Activated T-cell treated with anti-CD3 and anti-CD28 coated beads, Interleukin-2, amount 50 U/mL, for 4 hours (primary cell): ENCODE measurements at regions not wholly inside any gene's neighbourhood (a gene's known extent, or its start where the extent isn't known, plus 50 kb on each side); places are given as distances from the start of the nearest gene placed in this dataset.
"Not testable (repeated sequence)": the region's sequence is repeated elsewhere in the genome, so short reads cannot be mapped to it uniquely, and the experiment has no call there.

Source experiments
- ATAC-seq, 2 donors: fragments of 200-7000 bp; cut with Tn5 transposase; one replicate each; pipeline ENCODE4 v1.10.0; 2021
- DNase-seq: peaks from one replicate; pipeline ENCODE4 v3.0.0-alpha.2; 2020
- H3K27me3 Mint-ChIP-seq: one replicate; pipeline ENCODE4 v1.8.0; 2021; ENCODE audit warnings: low read depth, mixed read lengths
- H3K36me3 Mint-ChIP-seq: one replicate; pipeline ENCODE4 v1.8.0; 2022; ENCODE audit warnings: mixed read lengths; ENCODE audit not compliant: insufficient read depth
- H3K4me1 Mint-ChIP-seq: one replicate; pipeline ENCODE4 v1.8.0; 2021; ENCODE audit warnings: low read depth, mixed read lengths
- H3K4me3 Mint-ChIP-seq: one replicate; pipeline ENCODE4 v1.8.0; 2021; ENCODE audit warnings: mild to moderate bottlenecking, moderate library complexity, mixed read lengths
- H3K9me3 Mint-ChIP-seq: one replicate; pipeline ENCODE4 v1.8.0; 2021; ENCODE audit warnings: mixed read lengths

DNA sequence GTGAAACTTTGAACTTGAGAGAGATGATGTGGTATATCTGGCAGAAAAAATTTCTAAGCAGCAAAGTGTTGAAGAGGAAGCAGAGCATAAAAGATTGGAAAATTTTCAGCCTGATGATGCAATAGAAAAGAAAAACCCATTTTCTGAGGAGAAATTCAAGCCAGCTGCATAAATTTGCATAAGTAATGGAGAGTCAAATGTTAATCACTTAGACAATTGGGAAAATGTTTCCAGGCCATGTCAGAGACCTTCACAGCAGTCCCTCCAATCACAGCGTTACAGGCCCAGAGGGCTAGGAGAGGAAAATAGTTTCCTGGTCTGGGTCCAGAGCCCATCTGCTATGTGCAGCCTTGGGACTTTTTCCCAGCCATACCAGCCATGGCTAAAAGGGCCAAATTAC is 469.0 kb upstream of the FOXG1 start:
- H3K4me3 Mint-ChIP-seq = no peak overlapping the region
- H3K36me3 Mint-ChIP-seq = no peaks in the 10 kb centered on the region
- H3K27me3 Mint-ChIP-seq = no peaks in the 10 kb centered on the region
- ATAC-seq = no peak
- peaks cover 23% of the 10 kb centered on the region for H3K9me3 Mint-ChIP-seq
- H3K4me1 Mint-ChIP-seq = no peaks in the 10 kb centered on the region
- no peak for DNase-seq

DNA sequence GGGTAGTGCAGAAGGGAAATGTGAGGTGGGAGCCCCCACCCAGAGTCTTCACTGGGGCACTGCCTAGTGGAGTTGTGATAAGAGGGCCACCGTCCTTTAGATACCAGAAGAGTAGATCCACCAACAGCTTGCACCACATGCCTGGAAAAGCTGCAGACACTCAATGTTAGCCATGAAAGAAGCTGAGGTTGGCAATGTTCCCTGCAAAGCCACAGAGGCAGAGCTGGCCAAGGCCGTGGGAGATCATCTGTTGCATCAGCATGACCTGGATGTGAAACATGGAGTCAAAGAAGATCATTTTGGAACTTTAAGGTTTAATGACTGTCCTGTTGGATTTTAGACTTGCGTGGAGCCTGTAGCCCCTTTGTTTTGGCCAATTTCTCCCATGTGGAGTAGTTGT is 468.4 kb upstream of the FOXG1 start:
- H3K9me3 Mint-ChIP-seq = peaks cover 23% of the 10 kb centered on the region
- DNase-seq = no peak
- H3K4me1 Mint-ChIP-seq = no peaks in the 10 kb centered on the region
- no peaks in the 10 kb centered on the region for H3K27me3 Mint-ChIP-seq
- H3K36me3 Mint-ChIP-seq = no peaks in the 10 kb centered on the region
- no peak overlapping the region for H3K4me3 Mint-ChIP-seq
- no peak for ATAC-seq

DNA sequence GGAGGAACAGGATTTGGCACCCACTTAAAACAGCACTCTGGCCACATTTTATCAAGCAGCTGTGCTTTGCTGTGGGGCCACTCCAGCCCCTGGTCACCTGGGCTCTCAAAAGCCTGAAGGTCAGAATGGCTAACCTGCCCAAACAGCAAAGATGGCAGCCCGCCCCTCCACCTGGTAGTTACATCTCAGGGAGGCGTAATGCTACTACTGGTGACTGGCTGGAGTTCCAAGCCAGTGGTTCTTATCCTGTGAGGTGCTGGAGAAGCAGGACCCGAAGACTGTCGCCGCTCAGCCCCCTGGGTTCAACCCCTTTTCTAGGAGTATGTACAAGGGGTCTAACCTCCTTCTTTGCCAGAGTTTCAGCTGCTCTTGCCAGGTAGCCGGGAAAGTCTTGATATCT is 467.4 kb upstream of the FOXG1 start:
- no peak for ATAC-seq
- DNase-seq = no peak
- Mint-ChIP-seq H3K36me3 (no peaks in the 10 kb centered on the region), H3K27me3 (no peaks in the 10 kb centered on the region), H3K4me1 (no peaks in the 10 kb centered on the region), H3K4me3 (no peak overlapping the region), H3K9me3 (peaks cover 18% of the 10 kb centered on the region)

DNA sequence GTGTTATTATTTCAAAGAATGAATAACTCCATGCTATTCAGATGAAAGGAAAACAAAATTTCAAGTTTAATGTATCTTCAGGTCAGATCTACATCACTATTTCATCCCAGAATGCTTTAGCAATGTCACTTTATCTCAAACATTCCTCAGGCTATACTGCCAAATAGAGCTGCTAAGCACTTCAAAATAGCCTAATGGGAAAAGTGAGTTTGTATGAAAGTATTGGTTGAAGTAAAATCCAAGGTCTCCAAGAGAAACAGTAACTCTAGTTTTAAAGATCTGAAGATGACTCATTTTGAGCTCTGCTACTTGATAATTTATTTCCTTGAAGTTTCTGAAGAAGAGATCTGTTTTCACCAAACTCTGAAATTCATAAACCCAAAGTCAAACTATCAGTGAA is 466.2 kb upstream of the FOXG1 start:
- no peak overlapping the region for H3K4me3 Mint-ChIP-seq
- peaks cover 13% of the 10 kb centered on the region for H3K9me3 Mint-ChIP-seq
- no peaks in the 10 kb centered on the region for H3K27me3 Mint-ChIP-seq
- DNase-seq (no peak), ATAC-seq (no peak)
- no peaks in the 10 kb centered on the region for H3K4me1 Mint-ChIP-seq
- no peaks in the 10 kb centered on the region for H3K36me3 Mint-ChIP-seq

DNA sequence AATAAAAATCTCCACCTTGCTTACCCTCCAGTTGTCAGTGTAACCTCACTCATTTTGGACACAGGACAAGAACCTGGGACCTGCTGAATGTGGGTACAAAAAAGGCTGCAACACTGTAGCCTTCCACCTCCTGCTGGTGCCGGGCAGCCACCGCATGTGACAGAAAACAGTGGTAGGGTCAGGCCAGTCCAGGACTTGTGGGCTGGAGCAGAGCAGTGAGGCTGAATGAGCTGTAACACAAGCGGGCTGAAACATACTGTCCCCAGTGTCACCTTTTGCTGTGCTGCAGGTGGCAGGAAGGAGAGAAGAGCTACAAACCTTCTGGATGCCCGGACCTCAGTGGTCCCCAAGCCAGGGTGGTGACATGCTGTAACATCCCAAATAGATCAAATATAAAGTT is 465.4 kb upstream of the FOXG1 start:
- no peaks in the 10 kb centered on the region for H3K4me1 Mint-ChIP-seq
- no peak for ATAC-seq
- H3K4me3 Mint-ChIP-seq = no peak overlapping the region
- peaks cover 13% of the 10 kb centered on the region for H3K9me3 Mint-ChIP-seq
- no peak for DNase-seq
- no peaks in the 10 kb centered on the region for H3K36me3 Mint-ChIP-seq
- H3K27me3 Mint-ChIP-seq = no peaks in the 10 kb centered on the region

DNA sequence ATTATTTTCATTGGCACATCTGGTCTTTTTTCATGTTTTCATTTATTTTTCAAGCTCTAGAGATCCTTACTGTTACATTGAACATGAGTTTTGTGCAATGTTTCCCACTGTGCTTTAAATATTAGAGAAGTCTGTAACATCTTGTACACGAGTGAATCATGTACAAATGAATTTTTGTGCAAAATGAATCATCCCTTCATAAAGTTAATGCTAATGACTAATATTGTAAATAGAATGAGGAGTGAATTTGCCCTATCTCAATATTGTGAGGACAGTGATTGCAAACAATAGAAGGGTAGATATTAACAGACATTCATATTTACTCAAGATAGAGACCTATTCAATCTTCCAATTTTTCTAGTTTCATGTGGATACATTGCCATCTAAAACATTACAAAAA is 463.3 kb upstream of the FOXG1 start:
- Mint-ChIP-seq H3K9me3 (peaks cover 13% of the 10 kb centered on the region), H3K36me3 (no peaks in the 10 kb centered on the region), H3K27me3 (no peaks in the 10 kb centered on the region), H3K4me1 (no peaks in the 10 kb centered on the region), H3K4me3 (no peak overlapping the region)
- ATAC-seq = no peak
- DNase-seq = no peak

DNA sequence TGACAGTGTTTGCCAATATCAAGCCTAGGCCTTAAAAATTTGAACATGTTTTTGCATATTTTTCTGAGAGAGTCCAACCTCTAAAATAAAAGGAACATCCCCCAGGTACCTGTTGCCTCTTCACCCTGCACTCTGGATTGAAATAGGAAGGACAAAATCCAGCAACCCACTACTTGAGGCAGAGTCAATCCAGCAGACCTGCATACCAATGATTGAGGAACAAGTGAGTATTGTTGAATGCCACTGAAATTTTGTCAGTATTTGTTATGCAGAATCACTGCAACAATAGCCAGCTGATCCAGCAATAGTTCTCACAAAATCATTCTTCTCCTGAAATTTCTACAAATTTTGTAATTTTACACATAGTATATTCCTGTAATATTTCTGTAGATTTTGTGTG is 460.6 kb upstream of the FOXG1 start:
- ATAC-seq = no peak
- Mint-ChIP-seq H3K27me3 (no peaks in the 10 kb centered on the region), H3K9me3 (peaks cover 10% of the 10 kb centered on the region), H3K36me3 (no peaks in the 10 kb centered on the region), H3K4me1 (no peaks in the 10 kb centered on the region), H3K4me3 (no peak overlapping the region)
- no peak for DNase-seq

DNA sequence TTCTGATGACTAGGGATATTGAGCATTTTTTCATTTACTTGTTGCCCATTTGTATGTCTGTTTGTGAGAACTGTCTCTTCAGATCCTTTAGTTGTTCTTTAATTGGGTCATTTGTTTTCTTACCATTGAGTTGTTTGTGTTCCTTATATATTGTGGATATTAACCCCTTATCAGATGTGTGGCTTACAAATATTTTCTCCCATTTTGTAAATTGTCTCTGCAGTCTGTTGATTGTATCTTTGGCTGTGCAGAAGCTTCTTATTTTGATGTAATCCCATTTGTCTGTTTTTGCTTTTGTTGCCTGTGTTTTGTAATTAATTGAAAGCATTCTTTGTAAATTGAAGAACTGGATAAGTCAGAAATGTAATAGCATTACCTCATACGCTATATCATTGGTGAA is 459.1 kb upstream of the FOXG1 start:
- Mint-ChIP-seq H3K4me1 (no peaks in the 10 kb centered on the region), H3K9me3 (peaks cover 13% of the 10 kb centered on the region), H3K27me3 (no peaks in the 10 kb centered on the region), H3K36me3 (no peaks in the 10 kb centered on the region), H3K4me3 (no peak overlapping the region)
- ATAC-seq (no peak), DNase-seq (no peak)

DNA sequence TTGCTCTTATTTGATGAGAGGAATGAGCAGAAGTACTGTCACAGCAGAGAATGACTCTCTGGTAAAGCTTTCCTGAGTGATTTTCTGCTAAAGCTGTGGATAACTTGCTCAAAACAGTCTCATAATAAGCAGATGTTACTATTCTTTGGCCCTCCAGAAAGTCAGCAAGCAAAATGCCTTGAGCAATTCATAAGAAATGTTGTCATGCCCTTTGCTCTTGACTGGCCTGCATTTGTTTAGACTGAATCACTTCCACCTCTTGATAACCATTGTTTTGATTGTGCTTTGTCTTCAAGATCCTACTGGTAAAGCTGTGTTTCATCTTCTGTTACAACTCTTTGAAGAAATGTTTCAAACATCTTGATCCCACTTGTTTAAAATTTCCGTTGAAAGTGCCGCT is 457.9 kb upstream of the FOXG1 start:
- DNase-seq (no peak), ATAC-seq (no peak)
- no peak overlapping the region for H3K4me3 Mint-ChIP-seq
- H3K4me1 Mint-ChIP-seq = no peaks in the 10 kb centered on the region
- no peaks in the 10 kb centered on the region for H3K36me3 Mint-ChIP-seq
- peaks cover 10% of the 10 kb centered on the region for H3K9me3 Mint-ChIP-seq
- no peaks in the 10 kb centered on the region for H3K27me3 Mint-ChIP-seq

DNA sequence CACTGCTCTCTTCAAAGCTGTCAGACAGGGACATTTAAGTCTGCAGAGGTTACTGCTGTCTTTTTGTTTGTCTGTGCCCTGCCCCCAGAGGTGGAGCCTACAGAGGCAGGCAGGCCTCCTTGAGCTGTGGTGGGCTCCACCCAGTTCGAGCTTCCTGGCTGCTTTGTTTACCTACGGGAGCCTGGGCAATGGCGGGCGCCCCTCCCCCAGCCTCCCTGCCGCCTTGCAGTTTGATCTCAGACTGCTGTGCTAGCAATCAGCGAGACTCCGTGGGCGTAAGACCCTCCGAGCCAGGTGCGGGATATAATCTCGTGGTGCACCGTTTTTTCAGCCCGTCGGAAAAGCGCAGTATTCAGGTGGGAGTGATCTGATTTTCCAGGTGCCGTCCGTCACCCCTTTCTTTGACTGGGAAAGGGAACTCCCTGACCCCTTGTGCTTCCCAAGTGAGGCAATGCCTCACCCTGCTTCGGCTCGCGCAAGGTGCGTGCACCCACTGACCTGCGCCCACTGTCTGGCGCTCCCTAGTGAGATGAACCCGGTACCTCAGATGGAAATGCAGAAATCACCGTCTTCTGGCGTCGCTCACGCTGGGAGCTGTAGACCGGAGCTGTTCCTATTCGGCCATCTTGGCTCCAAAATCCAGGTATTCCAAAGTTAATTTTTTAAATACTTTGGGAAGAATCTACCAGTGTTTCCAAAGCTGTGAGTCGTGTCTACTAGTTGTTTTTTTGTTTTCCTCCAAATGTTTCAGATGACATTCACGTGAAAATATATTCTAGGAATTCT is 448.5 kb upstream of the FOXG1 start:
- H3K36me3 Mint-ChIP-seq, ATAC-seq, H3K4me3 Mint-ChIP-seq, H3K4me1 Mint-ChIP-seq, H3K9me3 Mint-ChIP-seq, H3K27me3 Mint-ChIP-seq, DNase-seq: not testable (repeated sequence)

DNA sequence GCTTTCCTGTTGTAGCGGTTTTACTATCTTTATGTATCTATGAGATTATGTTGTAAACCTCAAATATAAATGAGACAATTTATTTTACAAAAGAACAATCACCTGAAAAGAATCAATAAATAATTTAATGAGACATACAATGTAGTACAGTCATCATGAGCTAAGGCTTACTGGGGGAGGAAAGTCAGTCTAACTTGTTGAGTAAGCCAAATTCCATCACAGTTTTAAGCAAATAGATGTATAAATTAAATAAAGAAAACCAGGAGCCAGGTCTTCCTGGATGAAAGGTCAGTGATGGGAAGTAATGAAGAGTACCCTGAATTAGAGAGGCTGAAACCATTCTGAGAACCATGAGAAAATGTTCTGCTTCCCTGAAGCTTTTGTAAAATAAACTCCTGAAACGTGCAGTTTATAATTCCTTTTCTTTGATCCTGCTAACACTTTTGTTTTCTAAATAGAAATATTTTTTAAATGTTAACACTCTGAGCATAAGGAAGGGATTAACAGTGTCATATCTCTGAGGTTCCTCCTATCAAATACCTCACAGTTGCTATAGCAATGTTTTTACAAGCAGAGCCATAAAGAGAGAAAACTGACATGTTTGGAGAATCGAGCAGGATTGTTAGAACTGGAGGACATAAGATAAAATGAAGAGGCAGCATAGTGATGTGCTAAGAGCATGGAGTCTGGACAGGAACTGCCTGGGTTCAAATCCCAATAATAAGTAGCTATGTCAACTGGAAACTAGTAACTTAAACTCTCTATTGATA is 444.9 kb upstream of the FOXG1 start:
- Mint-ChIP-seq H3K36me3 (no peaks in the 10 kb centered on the region), H3K9me3 (peaks cover 4% of the 10 kb centered on the region), H3K27me3 (no peaks in the 10 kb centered on the region), H3K4me3 (no peak overlapping the region), H3K4me1 (no peaks in the 10 kb centered on the region)
- no peak for DNase-seq
- no peak for ATAC-seq

DNA sequence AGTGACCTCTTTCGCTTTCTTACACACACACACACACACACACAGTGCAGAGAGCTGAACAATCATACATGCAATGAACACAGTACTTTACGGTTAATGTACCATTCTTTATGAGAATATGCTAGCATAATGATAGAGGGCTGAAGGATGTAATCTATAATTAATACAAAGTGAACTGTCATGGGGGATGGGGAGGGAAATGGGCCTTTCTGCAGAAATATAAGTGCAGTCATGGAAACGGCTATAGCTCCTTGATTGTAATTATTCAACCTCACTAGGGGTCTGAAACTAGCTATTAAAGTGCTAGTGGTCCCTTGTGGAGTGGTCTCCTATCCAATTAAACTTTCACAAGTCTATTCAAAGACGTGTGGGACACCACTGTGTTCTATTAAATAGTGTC is 443.2 kb upstream of the FOXG1 start:
- ATAC-seq (no peak), DNase-seq (no peak)
- Mint-ChIP-seq H3K9me3 (peaks cover 12% of the 10 kb centered on the region), H3K27me3 (no peaks in the 10 kb centered on the region), H3K4me3 (no peak overlapping the region), H3K4me1 (no peaks in the 10 kb centered on the region), H3K36me3 (no peaks in the 10 kb centered on the region)

DNA sequence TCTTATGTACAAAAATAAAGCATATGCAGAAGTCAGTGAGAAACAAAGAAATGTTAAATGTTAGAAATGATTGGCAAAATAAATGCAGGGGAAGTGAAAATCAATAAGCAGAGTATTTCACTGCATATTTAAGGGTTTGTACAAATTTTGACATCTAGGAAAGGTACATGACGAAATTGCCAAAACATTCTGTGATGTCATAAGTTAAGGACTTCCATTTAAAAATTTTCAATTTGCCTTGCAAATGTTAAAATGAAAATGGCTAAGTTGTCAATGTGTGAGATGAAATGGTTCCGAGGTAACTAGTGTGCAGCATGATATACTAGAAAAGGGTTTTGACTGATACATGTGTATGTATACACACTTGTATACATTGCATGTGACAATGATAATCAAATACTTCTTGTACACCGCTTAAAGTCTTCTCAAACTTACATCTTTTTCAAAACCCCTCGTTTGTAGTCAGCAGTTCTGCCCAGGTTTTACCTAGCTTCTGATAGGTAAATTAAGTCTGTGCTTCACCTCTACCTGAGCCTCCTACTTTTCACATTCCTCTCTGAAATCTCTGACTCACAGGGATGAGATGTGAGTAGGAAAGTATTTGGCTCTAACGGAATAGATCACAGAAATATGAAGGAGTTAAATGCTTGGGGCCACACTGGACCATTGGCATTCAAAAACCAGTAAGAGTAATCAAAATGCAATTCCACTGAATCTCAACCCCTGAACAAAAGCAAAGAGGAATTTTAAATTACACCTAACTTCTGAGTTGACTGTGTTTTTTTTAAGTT is 442.4 kb upstream of the FOXG1 start:
- Mint-ChIP-seq H3K4me1 (no peaks in the 10 kb centered on the region), H3K9me3 (peaks cover 12% of the 10 kb centered on the region), H3K36me3 (no peaks in the 10 kb centered on the region), H3K27me3 (no peaks in the 10 kb centered on the region), H3K4me3 (no peak overlapping the region)
- DNase-seq = no peak
- no peak for ATAC-seq

DNA sequence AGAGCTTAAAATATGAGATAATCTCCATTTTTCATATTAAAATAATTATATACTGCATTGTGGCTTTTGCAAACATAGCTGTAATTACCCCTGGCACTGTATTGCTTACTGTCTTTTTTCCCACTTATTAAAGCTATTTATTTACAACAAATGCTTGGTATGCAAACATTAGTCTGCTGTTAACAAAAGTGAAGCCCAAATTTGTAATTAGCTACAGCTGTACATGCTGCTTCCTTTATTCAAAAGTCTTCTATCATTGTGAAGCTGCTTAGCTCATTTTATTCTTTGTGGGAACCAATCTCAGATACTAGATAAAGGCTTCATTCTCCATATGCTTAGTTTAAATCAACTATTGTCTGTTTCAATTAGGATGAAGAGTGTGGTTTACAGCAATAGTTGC is 425.8 kb upstream of the FOXG1 start:
- H3K36me3 Mint-ChIP-seq = no peaks in the 10 kb centered on the region
- ATAC-seq (no peak), DNase-seq (no peak)
- no peaks in the 10 kb centered on the region for H3K4me1 Mint-ChIP-seq
- H3K4me3 Mint-ChIP-seq = no peak overlapping the region
- H3K9me3 Mint-ChIP-seq = peaks cover 9% of the 10 kb centered on the region
- H3K27me3 Mint-ChIP-seq = no peaks in the 10 kb centered on the region

DNA sequence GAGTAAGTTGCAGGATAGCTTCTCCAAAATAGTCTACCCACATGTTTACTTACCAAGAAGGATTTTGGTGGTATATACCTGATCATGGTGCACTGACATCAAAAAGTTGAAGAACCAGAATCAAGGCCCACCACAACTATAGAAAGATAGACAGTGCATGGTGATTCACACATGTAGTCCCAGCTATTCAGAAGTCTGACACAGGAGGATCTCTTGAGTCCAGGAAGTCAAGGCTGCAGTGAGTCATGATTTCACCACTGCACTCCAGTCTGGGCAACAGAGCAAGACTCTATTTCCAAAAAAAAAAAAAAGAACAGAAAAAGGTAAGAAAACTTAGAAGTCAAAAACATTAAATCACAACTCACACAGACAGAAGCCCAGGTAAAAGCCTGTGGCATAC is 422.2 kb upstream of the FOXG1 start:
- H3K36me3 Mint-ChIP-seq = no peaks in the 10 kb centered on the region

More for the DNA sequence above, 422.2 kb upstream of the FOXG1 start:
- no peak overlapping the region for H3K4me3 Mint-ChIP-seq
- no peaks in the 10 kb centered on the region for H3K27me3 Mint-ChIP-seq
- H3K9me3 Mint-ChIP-seq = peaks cover 23% of the 10 kb centered on the region
- no peak for DNase-seq
- no peak for ATAC-seq
- H3K4me1 Mint-ChIP-seq = no peaks in the 10 kb centered on the region
